Activated naive CD8-positive, alpha-beta T cell treated with anti-CD3 and anti-CD28 coated beads, Interleukin-2, amount 10 ng/mL, durations not matched to agents 7 days and 5 days (primary cell): ENCODE measurements at regions not wholly inside any gene's neighbourhood (a gene's known extent, or its start where the extent isn't known, plus 50 kb on each side); places are given as distances from the start of the nearest gene placed in this dataset.
A peak's percentile ranks its signal among the peaks of the same experiment; 100 is the strongest.
"Not testable (repeated sequence)": the region's sequence is repeated elsewhere in the genome, so short reads cannot be mapped to it uniquely, and the experiment has no call there.

Experiments
- ATAC-seq: fragments of 150-1000 bp; cut with Tn5 transposase; one replicate; pipeline ENCODE4 v1.10.0; 2021; ENCODE audit warnings: low read depth, moderate library complexity
- POLR2A ChIA-PET: fragments of 350-600 bp; sonication (Branson Sonifier 250); formaldehyde crosslinking; loops from one replicate; lab custom pipeline; 2021; ENCODE audit warnings: antibody characterized with exemption; lab: Charles Lee
- DNase-seq: peaks from one replicate; pipeline ENCODE4 v3.0.0; 2021
- H3K27ac Mint-ChIP-seq: one replicate; pipeline ENCODE4 v1.8.0; 2022; ENCODE audit warnings: mild to moderate bottlenecking, mixed read lengths
- H3K27me3 Mint-ChIP-seq: one replicate; pipeline ENCODE4 v1.8.0; 2022; ENCODE audit warnings: mild to moderate bottlenecking, moderate library complexity, mixed read lengths
- H3K36me3 Mint-ChIP-seq: one replicate; pipeline ENCODE4 v1.8.0; 2021; ENCODE audit warnings: mild to moderate bottlenecking, mixed read lengths
- H3K4me1 Mint-ChIP-seq: one replicate; pipeline ENCODE4 v1.8.0; 2021; ENCODE audit warnings: mixed read lengths
- H3K4me3 Mint-ChIP-seq: one replicate; pipeline ENCODE4 v1.8.0; 2022; ENCODE audit warnings: mild to moderate bottlenecking, moderate library complexity, mixed read lengths
- H3K9me3 Mint-ChIP-seq: one replicate; pipeline ENCODE4 v1.8.0; 2021; ENCODE audit warnings: mixed read lengths

DNA sequence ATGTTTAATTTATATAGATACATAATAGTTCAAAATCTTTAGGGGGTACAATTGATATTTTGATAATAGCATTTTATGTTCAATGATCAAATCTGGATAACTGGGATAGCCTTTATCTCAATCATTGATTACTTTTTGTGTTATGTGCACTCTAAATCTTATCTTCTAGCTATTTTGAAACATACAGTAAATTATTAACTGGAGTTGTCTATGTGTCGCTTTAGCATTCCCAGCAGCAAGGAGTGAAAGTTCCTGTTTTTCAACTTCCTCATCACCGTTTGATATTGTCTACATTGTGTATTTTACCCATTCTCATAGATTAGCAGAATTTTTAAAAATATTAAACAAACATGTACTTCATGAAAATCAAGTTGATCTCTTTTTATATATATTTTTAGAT lies 1207.4 kb downstream of the TMEM121 start:
- POLR2A ChIA-PET = no interaction called here

GRCh38 chr14:106737021-106737420 lies 1210.6 kb downstream of the TMEM121 start:
- H3K9me3 Mint-ChIP-seq = no peaks in the 10 kb centered on the region
- no peak for ATAC-seq
- no peak overlapping the region for H3K4me3 Mint-ChIP-seq
- no peaks in the 10 kb centered on the region for H3K4me1 Mint-ChIP-seq
- no peaks in the 10 kb centered on the region for H3K36me3 Mint-ChIP-seq
- POLR2A ChIA-PET = no interaction called here
- no peak overlapping the region for H3K27ac Mint-ChIP-seq
- H3K27me3 Mint-ChIP-seq = peaks cover 9% of the 10 kb centered on the region
- DNase-seq = no peak

More for the DNA sequence above, 1207.4 kb downstream of the TMEM121 start:
- ATAC-seq = no peak
- H3K9me3 Mint-ChIP-seq = no peaks in the 10 kb centered on the region
- H3K36me3 Mint-ChIP-seq = no peaks in the 10 kb centered on the region
- peaks cover 15% of the 10 kb centered on the region for H3K27me3 Mint-ChIP-seq
- H3K4me1 Mint-ChIP-seq = no peaks in the 10 kb centered on the region
- DNase-seq = no peak
- H3K4me3 Mint-ChIP-seq = no peak overlapping the region
- H3K27ac Mint-ChIP-seq = no peak overlapping the region

- H3K27me3 Mint-ChIP-seq = peaks cover 9% of the 10 kb centered on the region
- no peaks in the 10 kb centered on the region for H3K36me3 Mint-ChIP-seq
- H3K9me3 Mint-ChIP-seq = no peaks in the 10 kb centered on the region
- H3K4me3 Mint-ChIP-seq = no peak overlapping the region
- POLR2A ChIA-PET = no interaction called here
- H3K4me1 Mint-ChIP-seq = no peaks in the 10 kb centered on the region
- H3K27ac Mint-ChIP-seq = no peak overlapping the region
- no peak for ATAC-seq
- DNase-seq = no peak
Measured at GRCh38 chr14:106738075-106738474, 1211.7 kb downstream of the TMEM121 start.

GRCh38 chr14:106738598-106739258 lies 1212.3 kb downstream of the TMEM121 start:
- H3K9me3 Mint-ChIP-seq, H3K27ac Mint-ChIP-seq, H3K36me3 Mint-ChIP-seq, H3K4me3 Mint-ChIP-seq, H3K27me3 Mint-ChIP-seq, H3K4me1 Mint-ChIP-seq, POLR2A ChIA-PET: not testable (repeated sequence)
- DNase-seq = peak; percentile 41
- ATAC-seq = peak; percentile 30

GRCh38 chr14:106741086-106741827 lies 1214.9 kb downstream of the TMEM121 start:
- peak; percentile 79 for ATAC-seq
- H3K27ac Mint-ChIP-seq, H3K27me3 Mint-ChIP-seq, H3K4me3 Mint-ChIP-seq, H3K9me3 Mint-ChIP-seq, POLR2A ChIA-PET, H3K4me1 Mint-ChIP-seq, H3K36me3 Mint-ChIP-seq: not testable (repeated sequence)
- peak; percentile 77 for DNase-seq

- H3K27me3 Mint-ChIP-seq, POLR2A ChIA-PET, H3K27ac Mint-ChIP-seq, DNase-seq, H3K4me3 Mint-ChIP-seq, H3K36me3 Mint-ChIP-seq, H3K4me1 Mint-ChIP-seq, H3K9me3 Mint-ChIP-seq: not testable (repeated sequence)
- peak; percentile 89 for ATAC-seq
Measured at GRCh38 chr14:106745016-106745767, 1218.8 kb downstream of the TMEM121 start.

GRCh38 chr14:106750089-106750488 lies 1223.7 kb downstream of the TMEM121 start:
- H3K27ac Mint-ChIP-seq, H3K9me3 Mint-ChIP-seq, POLR2A ChIA-PET, H3K4me3 Mint-ChIP-seq, DNase-seq, H3K4me1 Mint-ChIP-seq, H3K36me3 Mint-ChIP-seq, H3K27me3 Mint-ChIP-seq: not testable (repeated sequence)
- peak; percentile 49 for ATAC-seq

- H3K4me1 Mint-ChIP-seq, H3K36me3 Mint-ChIP-seq, H3K27ac Mint-ChIP-seq, ATAC-seq, H3K9me3 Mint-ChIP-seq, H3K27me3 Mint-ChIP-seq, H3K4me3 Mint-ChIP-seq, POLR2A ChIA-PET, DNase-seq: not testable (repeated sequence)
Measured at GRCh38 chr14:106753751-106754150, 1227.4 kb downstream of the TMEM121 start.

DNA sequence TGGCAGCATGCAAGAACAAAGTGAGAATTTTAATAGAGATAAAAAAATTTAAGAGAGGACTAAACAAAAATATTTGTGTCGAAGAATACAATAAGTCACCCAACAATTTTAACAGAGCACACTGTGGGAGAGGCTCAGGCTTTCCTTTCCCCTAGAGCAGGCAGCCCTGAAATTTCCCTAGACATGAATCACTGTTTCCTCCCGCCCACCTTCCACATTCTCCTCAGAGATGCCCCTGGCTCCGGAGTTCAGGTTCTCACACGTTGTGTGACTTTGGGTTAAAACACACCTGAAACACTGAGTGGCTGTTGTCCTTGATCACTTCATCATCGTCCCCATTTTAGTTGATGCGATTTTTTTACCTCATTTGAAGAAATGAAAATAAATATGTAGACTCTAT lies 1231.1 kb downstream of the TMEM121 start:
- H3K27me3 Mint-ChIP-seq, H3K4me1 Mint-ChIP-seq, POLR2A ChIA-PET, DNase-seq, ATAC-seq, H3K9me3 Mint-ChIP-seq, H3K36me3 Mint-ChIP-seq, H3K27ac Mint-ChIP-seq, H3K4me3 Mint-ChIP-seq: not testable (repeated sequence)

GRCh38 chr14:106761886-106762816 lies 1235.8 kb downstream of the TMEM121 start:
- H3K9me3 Mint-ChIP-seq, DNase-seq, H3K4me3 Mint-ChIP-seq, H3K36me3 Mint-ChIP-seq, POLR2A ChIA-PET, H3K27me3 Mint-ChIP-seq, H3K27ac Mint-ChIP-seq: not testable (repeated sequence)
- peaks cover 19% of the 10 kb centered on the region for H3K4me1 Mint-ChIP-seq
- peak; percentile 69 for ATAC-seq

- H3K27ac Mint-ChIP-seq, H3K9me3 Mint-ChIP-seq, H3K36me3 Mint-ChIP-seq, DNase-seq, H3K27me3 Mint-ChIP-seq, H3K4me3 Mint-ChIP-seq, POLR2A ChIA-PET: not testable (repeated sequence)
- peaks cover 23% of the 10 kb centered on the region for H3K4me1 Mint-ChIP-seq
- peak; percentile 58 for ATAC-seq
Measured at GRCh38 chr14:106764968-106765369, 1238.6 kb downstream of the TMEM121 start.

- no peaks in the 10 kb centered on the region for H3K36me3 Mint-ChIP-seq
- no peak overlapping the region for H3K27ac Mint-ChIP-seq
- no peak for DNase-seq
- no peak for ATAC-seq
- POLR2A ChIA-PET = no interaction called here
- peaks cover 27% of the 10 kb centered on the region for H3K4me1 Mint-ChIP-seq
- H3K4me3 Mint-ChIP-seq = peak overlapping the region; percentile 67
- peaks cover 2% of the 10 kb centered on the region for H3K27me3 Mint-ChIP-seq
- no peaks in the 10 kb centered on the region for H3K9me3 Mint-ChIP-seq
Measured at GRCh38 chr14:106766145-106766544, 1239.8 kb downstream of the TMEM121 start.
